ENCODE measurements at regions not wholly inside any gene's neighbourhood (a gene's known extent, or its start where the extent isn't known, plus 50 kb on each side); places are given as distances from the start of the nearest gene placed in this dataset.

GRCh38 chr20:6959900-6960312 lies 192.4 kb downstream of the BMP2 start:
- no peak overlapping the region for H3K9ac ChIP-seq (ENCODE audit: low read length)
- TF ChIP-seq CTCF (IDR thresholded peaks at IDR 0.05; ENCODE audit: insufficient read depth, low read length, poor library complexity, severe bottlenecking) (no peak), EZH2phosphoT487 (conservative IDR thresholded peaks at IDR 0.05; ENCODE audit: low read length) (no peak)
- no peak overlapping the region for H3K4me2 ChIP-seq (ENCODE audit: low read depth, low read length, poor library complexity, severe bottlenecking)
- no peak overlapping the region for H2AFZ ChIP-seq (ENCODE audit: low read depth, low read length, severe bottlenecking)
- H3F3A ChIP-seq (ENCODE audit: insufficient read depth) = no peaks in the 10 kb centered on the region
- no peak overlapping the region for H3K27ac ChIP-seq (ENCODE audit: low read depth, low read length)
- H3K4me3 ChIP-seq (ENCODE audit: insufficient read depth, low read length, poor library complexity, severe bottlenecking) = no peak overlapping the region
- no peaks in the 10 kb centered on the region for H3K9me2 ChIP-seq (replicated peaks; ENCODE audit: insufficient read depth, low read length)
- H3K9me3 ChIP-seq (ENCODE audit: insufficient read depth, low read length) = no peaks in the 10 kb centered on the region
- H4K20me1 ChIP-seq (ENCODE audit: low read depth, low read length) = no peaks in the 10 kb centered on the region
- no peaks in the 10 kb centered on the region for H3K36me3 ChIP-seq (ENCODE audit: low read length)
- H3K79me2 ChIP-seq (ENCODE audit: insufficient read depth, low read length) = no peaks in the 10 kb centered on the region
- no peaks in the 10 kb centered on the region for H3K27me3 ChIP-seq (ENCODE audit: low read length)

- no peaks in the 10 kb centered on the region for H3K9me2 ChIP-seq (replicated peaks; ENCODE audit: insufficient read depth, low read length)
- no peak overlapping the region for H3K4me3 ChIP-seq (ENCODE audit: insufficient read depth, low read length, poor library complexity, severe bottlenecking)
- H3K4me2 ChIP-seq (ENCODE audit: low read depth, low read length, poor library complexity, severe bottlenecking) = no peak overlapping the region
- TF ChIP-seq EZH2phosphoT487 (conservative IDR thresholded peaks at IDR 0.05; ENCODE audit: low read length) (no peak), CTCF (IDR thresholded peaks at IDR 0.05; ENCODE audit: insufficient read depth, low read length, poor library complexity, severe bottlenecking) (no peak)
- no peaks in the 10 kb centered on the region for H3K79me2 ChIP-seq (ENCODE audit: insufficient read depth, low read length)
- no peaks in the 10 kb centered on the region for H3K9me3 ChIP-seq (ENCODE audit: insufficient read depth, low read length)
- no peak overlapping the region for H2AFZ ChIP-seq (ENCODE audit: low read depth, low read length, severe bottlenecking)
- no peaks in the 10 kb centered on the region for H4K20me1 ChIP-seq (ENCODE audit: low read depth, low read length)
- H3K36me3 ChIP-seq (ENCODE audit: low read length) = no peaks in the 10 kb centered on the region
- no peaks in the 10 kb centered on the region for H3K27me3 ChIP-seq (ENCODE audit: low read length)
- H3K27ac ChIP-seq (ENCODE audit: low read depth, low read length) = no peak overlapping the region
- H3F3A ChIP-seq (ENCODE audit: insufficient read depth) = no peaks in the 10 kb centered on the region
- H3K9ac ChIP-seq (ENCODE audit: low read length) = no peak overlapping the region
These were observed 199.2 kb downstream of the BMP2 start for GRCh38 chr20:6966721-6967120.

DNA sequence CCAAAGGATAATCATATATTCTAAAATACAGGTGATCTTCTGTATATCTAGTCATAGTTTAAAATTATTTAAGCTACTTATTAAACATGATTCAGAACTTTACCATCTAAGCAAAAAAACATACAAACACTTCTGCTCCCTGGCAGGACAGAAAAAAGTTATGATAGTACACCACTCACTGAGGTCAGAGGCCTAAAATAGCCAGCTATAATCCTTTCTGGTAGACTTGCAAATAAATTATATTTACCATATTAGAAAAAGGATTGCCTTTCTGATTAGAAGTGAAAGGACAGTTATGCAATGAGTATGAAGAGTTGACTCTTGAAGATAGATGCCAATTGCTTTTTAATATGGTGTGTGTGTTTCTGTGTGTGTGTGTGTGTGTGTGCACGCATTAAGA lies 207.4 kb downstream of the BMP2 start:
- no peak overlapping the region for H3K4me2 ChIP-seq (ENCODE audit: low read depth, low read length, poor library complexity, severe bottlenecking)
- H4K20me1 ChIP-seq (ENCODE audit: low read depth, low read length) = no peaks in the 10 kb centered on the region
- no peaks in the 10 kb centered on the region for H3K36me3 ChIP-seq (ENCODE audit: low read length)
- no peak overlapping the region for H3K4me3 ChIP-seq (ENCODE audit: insufficient read depth, low read length, poor library complexity, severe bottlenecking)
- no peaks in the 10 kb centered on the region for H3K9me3 ChIP-seq (ENCODE audit: insufficient read depth, low read length)
- no peaks in the 10 kb centered on the region for H3F3A ChIP-seq (ENCODE audit: insufficient read depth)
- H3K9me2 ChIP-seq (replicated peaks; ENCODE audit: insufficient read depth, low read length) = no peaks in the 10 kb centered on the region
- no peak overlapping the region for H2AFZ ChIP-seq (ENCODE audit: low read depth, low read length, severe bottlenecking)
- no peak overlapping the region for H3K27ac ChIP-seq (ENCODE audit: low read depth, low read length)
- TF ChIP-seq EZH2phosphoT487 (conservative IDR thresholded peaks at IDR 0.05; ENCODE audit: low read length) = no peak
- TF ChIP-seq CTCF (IDR thresholded peaks at IDR 0.05; ENCODE audit: insufficient read depth, low read length, poor library complexity, severe bottlenecking) = no peak
- H3K9ac ChIP-seq (ENCODE audit: low read length) = no peak overlapping the region
- no peaks in the 10 kb centered on the region for H3K79me2 ChIP-seq (ENCODE audit: insufficient read depth, low read length)
- H3K27me3 ChIP-seq (ENCODE audit: low read length) = no peaks in the 10 kb centered on the region
